Keratinocyte (primary cell): ENCODE measurements at regions not wholly inside any gene's neighbourhood (a gene's known extent, or its start where the extent isn't known, plus 50 kb on each side); places are given as distances from the start of the nearest gene placed in this dataset.

Experiments
- DNase-seq: peaks from one replicate; pipeline ENCODE4 v3.0.0-alpha.2; 2011; ENCODE audit warnings: low read depth, missing footprints, low spot score
- FAIRE-seq: peaks from 2 replicates; lab custom pipeline; 2011; peaks lifted over from hg19 to GRCh38; lab: Jason Lieb, UNC
- H2AFZ ChIP-seq: 2 replicates; pipeline ENCODE4 v1.6.0; 2012; ENCODE audit warnings: low read length, control low read depth, inconsistent platforms; ENCODE audit not compliant: control insufficient read depth
- H3K27ac ChIP-seq: 2 replicates; pipeline ENCODE4 v1.5.1; 2011; ENCODE audit warnings: low read length; ENCODE audit not compliant: control insufficient read depth, insufficient read depth
- H3K27me3 ChIP-seq: 3 replicates; pipeline ENCODE4 v1.6.0; 2011; ENCODE audit warnings: low read length; ENCODE audit not compliant: control insufficient read depth, insufficient read depth; ENCODE audit errors: extremely low read depth
- H3K36me3 ChIP-seq, 2 experiments: 2 replicates in 1 of 2; 3 replicates in 1 of 2; pipeline ENCODE4 v1.5.1; 2011; ENCODE audit warnings: low read length in 2 of 2, mild to moderate bottlenecking in 1 of 2; ENCODE audit not compliant: control insufficient read depth in 2 of 2, insufficient read depth in 2 of 2; ENCODE audit errors: extremely low read depth in 1 of 2
- H3K4me1 ChIP-seq: 3 replicates; pipeline ENCODE4 v1.5.1; 2011; ENCODE audit warnings: low read length; ENCODE audit not compliant: control insufficient read depth, insufficient read depth; ENCODE audit errors: extremely low read depth
- H3K4me2 ChIP-seq: 3 replicates; pipeline ENCODE4 v1.6.0; 2011; ENCODE audit warnings: low read depth, low read length; ENCODE audit not compliant: control insufficient read depth, insufficient read depth; ENCODE audit errors: extremely low read depth
- H3K4me3 ChIP-seq, 3 experiments: fragments of 200-600 bp in 1 of 3; sonication (generic) in 1 of 3; 2 replicates in 2 of 3; 3 replicates in 1 of 3; pipeline ENCODE4 v1.5.1; 2011 to 2016; ENCODE audit warnings: low read length in 3 of 3, mild to moderate bottlenecking in 3 of 3, control low read depth in 2 of 3, inconsistent platforms in 1 of 3, low read depth in 1 of 3, mixed read lengths in 1 of 3, mixed run types in 1 of 3, moderate library complexity in 1 of 3; ENCODE audit not compliant: control insufficient read depth in 2 of 3, insufficient read depth in 2 of 3; ENCODE audit errors: extremely low read depth in 1 of 3
- H3K79me2 ChIP-seq: 2 replicates; pipeline ENCODE4 v1.6.0; 2012; ENCODE audit warnings: low read length; ENCODE audit not compliant: control insufficient read depth, insufficient read depth
- H3K9ac ChIP-seq: 3 replicates; pipeline ENCODE4 v1.6.0; 2011; ENCODE audit warnings: low read length; ENCODE audit not compliant: control insufficient read depth, insufficient read depth; ENCODE audit errors: extremely low read depth
- H3K9me1 ChIP-seq: 3 replicates; pipeline ENCODE4 v1.6.0; 2011; ENCODE audit warnings: low read length; ENCODE audit not compliant: control insufficient read depth, insufficient read depth; ENCODE audit errors: extremely low read depth
- H3K9me3 ChIP-seq: 2 replicates; pipeline ENCODE4 v1.5.1; 2012; ENCODE audit warnings: low read depth, low read length; ENCODE audit not compliant: control insufficient read depth
- H4K20me1 ChIP-seq: 3 replicates; pipeline ENCODE4 v1.6.0; 2011; ENCODE audit warnings: low read length; ENCODE audit not compliant: control insufficient read depth, insufficient read depth; ENCODE audit errors: extremely low read depth
- CTCF ChIP-seq, 3 experiments: IDR thresholded peaks in 1 of 3; conservative IDR thresholded peaks in 1 of 3; optimal IDR thresholded peaks in 1 of 3; 2 replicates in 2 of 3; 3 replicates in 1 of 3; pipeline versions ENCODE3 to v1.5.1; 2011; ENCODE audit warnings: low read length in 3 of 3, mild to moderate bottlenecking in 3 of 3, moderate library complexity in 2 of 3, control low read depth in 1 of 3, inconsistent platforms in 1 of 3; ENCODE audit not compliant: insufficient read depth in 2 of 3; ENCODE audit errors: extremely low read depth in 1 of 3
- EZH2 ChIP-seq: IDR thresholded peaks from one replicate; pipeline ENCODE4 v1.6.1; 2012; ENCODE audit warnings: inconsistent platforms, mild to moderate bottlenecking, low read length, moderate library complexity
- dilution Hi-C: fragments of 300-500 bp; cut with MboI; formaldehyde crosslinking; loops from one replicate; pipeline ENCODE4 v1.7.0; 2020; ENCODE audit warnings: low sequenced_read_pairs; ENCODE audit not compliant: extremely low pct_ligation_motif_present

- DNase-seq (no peak), FAIRE-seq (no peak)
- H3K79me2 ChIP-seq, result no peaks in the 10 kb centered on the region
- no peaks in the 10 kb centered on the region for H3K9me3 ChIP-seq
- H4K20me1 ChIP-seq, result no peaks in the 10 kb centered on the region
- H3K9me1 ChIP-seq, result no peaks in the 10 kb centered on the region
- H3K27ac ChIP-seq, result no peak overlapping the region
- no peak overlapping the region for H2AFZ ChIP-seq
- H3K4me3 ChIP-seq, result no peak overlapping the region
- H3K4me2 ChIP-seq, result no peak overlapping the region
- H3K4me1 ChIP-seq, result peaks cover 9% of the 10 kb centered on the region
- dilution Hi-C loops, result no loop called here
- TF ChIP-seq EZH2 (no peak), CTCF (optimal IDR thresholded peaks at IDR 0.05 in 1 of 3, IDR thresholded peaks at IDR 0.05 in 1 of 3, conservative IDR thresholded peaks at IDR 0.05 in 1 of 3; ENCODE audit: extremely low read depth in 1 of 3, insufficient read depth in 2 of 3, low read length in 3 of 3) (no peak)
- H3K27me3 ChIP-seq, result no peaks in the 10 kb centered on the region
- H3K36me3 ChIP-seq, result no peaks in the 10 kb centered on the region
- H3K9ac ChIP-seq, result no peak overlapping the region
Observed at GRCh38 chr15:35867356-35867755, 321.4 kb upstream of the DPH6 start.

GRCh38 chr15:35871282-35871681 is 325.3 kb upstream of the DPH6 start:
- H4K20me1 ChIP-seq, result no peaks in the 10 kb centered on the region
- dilution Hi-C loops, result no loop called here
- peak overlapping the region; percentile 59 for H2AFZ ChIP-seq

More at GRCh38 chr15:35871282-35871681, 325.3 kb upstream of the DPH6 start:
- no peak for TF ChIP-seq CTCF (optimal IDR thresholded peaks at IDR 0.05 in 1 of 3, IDR thresholded peaks at IDR 0.05 in 1 of 3, conservative IDR thresholded peaks at IDR 0.05 in 1 of 3; ENCODE audit: extremely low read depth in 1 of 3, insufficient read depth in 2 of 3, low read length in 3 of 3)
- TF ChIP-seq EZH2, result no peak
- Histone ChIP-seq H3K9me3 (no peaks in the 10 kb centered on the region), H3K4me2 (peak overlapping the region; percentile 6), H3K27me3 (no peaks in the 10 kb centered on the region), H3K4me3 (no peak overlapping the region), H3K36me3 (no peaks in the 10 kb centered on the region), H3K9me1 (no peaks in the 10 kb centered on the region), H3K9ac (no peak overlapping the region), H3K4me1 (peaks cover 13% of the 10 kb centered on the region), H3K27ac (no peak overlapping the region), H3K79me2 (no peaks in the 10 kb centered on the region)
- FAIRE-seq (peak; percentile 95), DNase-seq (no peak)
